GM21786 (cell line): ENCODE measurements at regions not wholly inside any gene's neighbourhood (a gene's known extent, or its start where the extent isn't known, plus 50 kb on each side); places are given as distances from the start of the nearest gene placed in this dataset.
"Not testable (repeated sequence)": the region's sequence is repeated elsewhere in the genome, so short reads cannot be mapped to it uniquely, and the experiment has no call there.

Source experiments
- ATAC-seq: cut with Tn5 transposase; IDR thresholded peaks from one replicate; pipeline ENCODE4 v1.9.1; 2021; ENCODE audit not compliant: unreplicated experiment

DNA sequence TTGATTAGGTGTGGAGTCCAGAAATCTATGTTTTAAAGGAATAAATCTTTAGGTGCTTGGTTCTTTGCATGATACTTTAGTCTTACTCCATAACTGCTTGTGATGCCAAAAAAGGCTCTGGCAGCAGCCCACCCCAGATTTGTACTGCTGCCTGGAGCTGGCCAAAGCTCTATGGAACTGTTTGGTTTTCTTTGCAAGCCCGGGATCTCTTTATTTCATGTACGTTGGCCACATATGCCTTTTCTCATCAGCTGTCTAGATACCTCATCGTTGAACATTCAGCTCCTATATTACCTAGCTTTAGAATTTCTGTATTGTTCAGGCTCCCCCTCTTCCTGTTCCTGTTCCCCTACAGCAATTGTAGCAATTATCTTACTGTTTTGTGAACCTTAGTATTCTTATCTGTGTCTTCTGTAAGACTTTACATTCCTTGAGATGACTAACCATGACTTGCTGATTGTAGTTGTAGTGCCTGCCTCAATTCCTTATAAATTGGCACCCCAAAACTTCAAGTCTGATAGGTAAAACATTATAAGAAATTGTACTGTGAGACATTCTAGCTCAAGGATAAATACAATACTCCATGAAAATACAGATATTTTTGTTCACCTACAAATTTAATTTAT is 199.4 kb upstream of the GPRIN3 start:
- ATAC-seq = no peak

DNA sequence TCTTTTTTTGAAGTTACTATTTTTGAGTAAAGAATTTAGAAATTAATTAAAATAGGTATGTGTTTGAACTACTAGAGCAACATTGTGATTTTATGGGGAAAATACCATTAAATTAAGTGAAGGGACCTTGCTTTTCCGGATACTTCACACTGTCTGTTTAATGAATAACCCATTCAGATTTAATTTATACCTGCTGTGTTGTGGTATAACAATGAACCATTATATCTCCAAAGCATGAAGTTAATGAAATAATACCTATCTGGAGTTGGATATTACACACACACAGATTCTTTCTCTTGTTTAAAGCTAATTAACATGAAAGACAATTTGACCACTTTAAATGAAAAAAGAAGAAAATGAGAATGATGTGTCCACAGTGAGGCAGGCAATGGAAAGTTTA is 195.0 kb upstream of the GPRIN3 start:
- no peak for ATAC-seq

DNA sequence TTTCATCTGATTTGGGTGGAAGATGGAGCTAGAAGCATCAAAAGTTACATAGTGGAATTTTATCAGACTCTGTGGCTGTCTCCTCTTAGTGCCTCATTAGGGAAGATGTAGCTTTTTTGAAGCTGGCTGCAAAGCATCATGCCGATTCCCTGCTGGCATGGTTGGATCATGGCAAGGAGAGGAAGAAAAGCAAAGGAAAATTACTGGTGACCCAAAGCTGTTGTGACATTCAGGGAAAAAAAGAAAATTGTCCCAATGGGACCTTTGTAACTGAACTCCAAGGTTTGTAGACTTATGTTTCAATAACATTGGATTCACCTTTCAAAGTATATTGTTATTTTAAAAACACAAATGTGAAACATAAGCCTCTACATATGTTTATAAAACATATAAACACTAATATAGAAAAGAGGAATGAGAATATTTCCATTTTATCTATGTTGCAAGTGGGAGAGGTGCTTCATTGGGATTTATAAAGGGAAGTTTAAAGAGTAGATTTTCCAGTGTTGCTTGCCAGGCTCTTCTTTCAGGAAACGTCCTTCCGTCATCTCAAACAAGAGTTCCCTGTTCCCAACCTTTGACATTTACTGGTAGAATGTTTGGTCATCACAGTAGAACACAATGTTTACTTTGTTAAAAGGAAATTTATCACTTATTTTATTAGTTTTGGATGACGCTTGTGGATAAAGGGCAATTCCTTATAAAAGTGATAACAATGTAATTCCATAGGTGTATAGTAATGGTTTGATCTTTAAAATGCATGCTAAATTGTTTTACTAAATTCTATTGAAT is 190.1 kb upstream of the GPRIN3 start:
- ATAC-seq = no peak

DNA sequence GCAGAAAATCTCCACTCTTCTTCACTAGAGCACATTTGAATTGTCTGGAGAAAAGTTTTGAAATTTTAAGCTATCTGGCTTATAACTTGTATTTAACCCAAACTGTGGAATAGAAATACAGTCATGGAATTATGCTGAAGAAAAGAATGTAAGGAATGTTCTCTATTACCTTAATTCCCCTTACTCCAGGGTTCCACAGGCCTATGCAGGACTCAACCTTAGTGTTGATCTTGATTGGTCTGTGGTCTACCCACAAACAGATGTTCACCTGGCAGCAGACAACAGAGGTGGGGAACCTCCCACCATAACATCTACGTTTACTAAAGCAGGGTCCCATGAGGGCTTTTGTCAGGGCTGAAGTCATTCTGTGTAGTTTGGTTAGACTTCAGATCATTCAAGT is 189.3 kb upstream of the GPRIN3 start:
- no peak for ATAC-seq

DNA sequence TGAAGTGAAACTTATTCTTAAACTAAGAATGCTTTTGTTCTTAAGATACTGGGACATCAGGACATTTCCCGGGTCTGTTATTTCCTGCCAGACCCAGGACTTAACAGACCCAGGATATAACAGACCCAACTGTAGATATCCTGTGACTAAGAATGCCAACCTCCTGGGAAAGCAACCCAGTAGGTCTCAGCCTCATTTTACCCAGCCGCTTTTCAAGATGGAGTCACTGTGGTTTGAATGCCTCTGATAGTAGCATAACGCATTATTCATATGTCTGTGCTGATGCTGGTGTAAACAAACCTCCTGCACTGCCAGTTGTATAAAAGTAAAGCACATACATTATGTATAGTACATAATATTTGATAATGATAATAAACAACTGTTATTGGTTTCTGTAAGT is 185.8 kb upstream of the GPRIN3 start:
- ATAC-seq = no peak

DNA sequence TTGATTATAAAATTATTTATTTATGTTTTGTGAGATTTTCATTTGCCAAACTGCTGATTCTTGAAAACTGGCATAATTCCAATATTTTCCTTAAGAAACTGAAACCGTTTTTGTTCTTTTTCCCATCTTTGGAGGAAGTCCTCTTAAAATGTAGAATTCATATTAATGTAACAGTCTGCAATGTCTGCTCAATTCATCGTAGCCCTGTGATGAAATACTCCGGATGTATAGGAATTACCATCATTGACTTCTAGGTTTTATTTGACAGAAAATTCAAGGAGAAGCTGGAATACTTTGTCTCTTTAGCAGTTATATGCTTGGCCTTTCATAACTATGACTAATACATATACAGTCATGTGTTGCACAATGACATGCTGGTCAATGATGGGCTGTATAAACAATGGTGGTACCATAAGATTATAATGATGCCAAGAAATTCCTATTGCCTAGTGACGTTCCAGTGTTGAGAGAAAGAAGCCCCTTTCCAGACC is 185.0 kb upstream of the GPRIN3 start:
- ATAC-seq = no peak

DNA sequence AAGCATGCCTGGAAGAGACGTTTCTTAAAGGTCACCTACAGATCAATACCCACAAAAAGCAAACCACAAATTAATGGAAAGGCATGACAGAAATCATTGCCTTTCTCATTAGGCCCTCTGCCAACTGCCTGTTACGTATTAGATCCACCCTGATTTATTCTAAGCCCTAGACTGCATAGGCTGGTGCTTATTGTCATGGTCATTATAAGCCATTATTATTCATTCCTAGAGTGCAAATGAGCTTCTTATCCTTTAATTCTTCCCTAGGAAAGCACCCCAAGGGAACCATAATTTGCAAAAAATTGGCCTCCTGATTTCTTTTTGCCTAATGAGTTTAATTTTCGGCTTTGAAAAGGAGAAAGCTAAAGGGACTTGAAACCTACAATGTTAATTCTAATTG is 184.2 kb upstream of the GPRIN3 start:
- no peak for ATAC-seq

DNA sequence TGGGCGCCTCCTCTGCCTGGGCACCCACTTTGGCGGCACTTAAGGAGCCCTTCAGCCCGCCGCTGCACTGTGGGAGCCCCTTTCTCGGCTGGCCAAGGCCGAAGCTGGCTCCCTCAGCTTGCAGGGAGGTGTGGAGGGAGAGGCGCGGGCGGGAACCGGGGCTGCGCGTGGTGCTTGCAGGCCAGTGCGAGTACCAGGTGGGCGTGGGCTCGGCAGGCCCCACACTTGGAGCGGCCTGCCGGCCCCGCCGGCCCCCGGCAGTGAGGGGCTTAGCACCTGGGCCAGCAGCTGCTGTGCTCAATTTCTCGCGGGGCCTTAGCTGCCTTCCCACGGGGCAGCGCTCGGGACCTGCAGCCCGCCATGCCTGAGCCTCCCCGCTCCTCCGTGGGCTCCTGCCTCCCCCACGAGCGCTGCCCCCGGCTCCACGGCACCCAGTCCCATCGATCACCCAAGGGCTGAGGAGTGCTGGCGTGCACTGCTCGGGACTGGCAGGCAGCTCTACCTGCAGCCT is 182.4 kb upstream of the GPRIN3 start:
- ATAC-seq = not testable (repeated sequence)

DNA sequence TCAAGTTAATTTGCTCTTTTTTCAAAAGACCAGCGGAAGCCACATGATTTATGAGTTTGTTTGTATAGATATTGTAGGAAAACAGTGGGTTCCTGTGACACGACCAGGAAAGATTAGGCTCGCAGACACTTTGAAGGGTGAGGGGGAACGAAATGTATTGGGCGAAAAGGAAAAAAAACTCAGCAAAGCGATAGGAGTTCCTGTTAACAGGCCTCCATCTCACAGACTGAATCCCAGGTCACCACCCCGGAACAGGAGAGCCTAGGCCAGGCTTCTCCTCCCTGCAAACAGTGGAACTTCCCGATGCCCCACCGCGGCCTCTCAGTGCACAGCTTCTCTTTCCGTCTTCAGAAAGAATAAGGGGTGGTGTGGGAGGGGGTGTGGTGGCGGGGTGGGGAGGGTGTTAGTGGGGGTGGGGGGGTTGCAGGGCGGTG is 181.8 kb upstream of the GPRIN3 start:
- ATAC-seq = no peak

DNA sequence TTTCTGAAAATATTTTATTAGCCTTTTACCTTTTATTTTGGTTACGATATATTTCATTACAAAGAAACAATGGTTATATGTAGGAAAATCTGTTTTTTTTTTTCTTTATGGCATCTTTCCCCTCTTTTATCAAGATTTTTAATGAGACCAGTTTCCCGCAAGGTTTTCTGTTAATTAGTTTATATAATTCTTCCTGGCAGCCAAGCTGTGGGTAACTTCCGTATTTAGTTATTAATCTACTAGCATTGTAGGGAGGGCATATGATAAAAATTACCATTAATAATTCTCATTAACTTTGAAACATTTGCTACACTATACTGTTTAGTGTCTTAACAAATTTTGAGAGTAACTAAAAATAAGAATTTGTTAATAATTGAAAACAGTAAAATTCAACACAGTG is 181.1 kb upstream of the GPRIN3 start:
- ATAC-seq = no peak

DNA sequence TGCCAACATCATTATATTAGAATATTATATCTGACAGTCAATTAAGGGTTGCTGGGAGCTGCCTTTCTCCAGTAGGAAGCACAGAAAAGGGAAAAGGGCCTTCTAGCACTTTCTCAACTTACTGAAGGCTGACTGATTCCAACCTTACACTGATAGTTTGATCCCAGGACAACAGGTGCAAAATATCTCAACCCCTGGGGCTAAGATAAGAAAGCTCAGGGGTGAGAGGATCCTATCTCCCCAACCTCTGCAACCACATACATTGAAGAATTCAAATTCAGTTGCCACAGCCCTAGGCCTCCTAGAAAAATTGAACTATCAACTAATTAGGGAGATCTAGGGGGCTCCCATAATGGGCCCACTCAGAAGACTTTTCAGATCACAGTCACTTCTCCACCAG is 179.1 kb upstream of the GPRIN3 start:
- no peak for ATAC-seq

DNA sequence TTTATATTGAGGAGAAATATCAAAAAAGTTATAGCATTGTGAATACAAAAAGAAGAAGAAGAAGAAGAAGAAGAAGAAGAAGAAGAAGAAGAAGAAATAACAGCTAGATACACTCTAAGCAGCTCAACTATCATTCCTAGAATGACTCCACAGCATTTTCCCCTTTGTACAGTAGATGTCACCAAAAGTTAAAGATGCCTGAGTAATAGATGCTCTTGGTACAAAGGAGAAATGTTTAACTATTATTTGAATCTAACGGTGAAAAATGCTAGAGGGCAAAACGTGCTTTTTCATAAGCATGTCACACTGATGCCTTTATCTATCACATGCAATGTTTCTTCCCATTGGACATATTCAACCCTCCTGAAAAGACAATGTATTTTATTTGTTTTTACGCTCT is 178.4 kb upstream of the GPRIN3 start:
- no peak for ATAC-seq

DNA sequence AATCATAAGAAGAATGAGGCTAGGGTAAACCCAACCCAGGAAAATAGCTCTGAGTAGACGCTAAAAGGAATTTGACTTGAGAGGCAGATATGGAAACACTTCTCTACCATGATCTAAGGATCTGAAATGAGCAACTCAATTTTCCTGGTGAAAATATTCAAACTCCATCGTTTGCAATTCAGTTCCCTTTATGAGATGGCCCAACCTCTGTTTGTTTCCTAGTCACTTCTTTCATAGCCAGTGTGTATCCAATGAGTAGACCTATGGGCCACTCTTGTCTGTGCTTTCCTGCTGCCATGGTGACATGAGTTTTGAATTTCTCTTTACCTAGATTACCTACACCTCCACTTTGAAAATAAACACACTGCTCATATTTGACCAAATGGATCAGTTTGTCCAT is 176.2 kb upstream of the GPRIN3 start:
- no peak for ATAC-seq

DNA sequence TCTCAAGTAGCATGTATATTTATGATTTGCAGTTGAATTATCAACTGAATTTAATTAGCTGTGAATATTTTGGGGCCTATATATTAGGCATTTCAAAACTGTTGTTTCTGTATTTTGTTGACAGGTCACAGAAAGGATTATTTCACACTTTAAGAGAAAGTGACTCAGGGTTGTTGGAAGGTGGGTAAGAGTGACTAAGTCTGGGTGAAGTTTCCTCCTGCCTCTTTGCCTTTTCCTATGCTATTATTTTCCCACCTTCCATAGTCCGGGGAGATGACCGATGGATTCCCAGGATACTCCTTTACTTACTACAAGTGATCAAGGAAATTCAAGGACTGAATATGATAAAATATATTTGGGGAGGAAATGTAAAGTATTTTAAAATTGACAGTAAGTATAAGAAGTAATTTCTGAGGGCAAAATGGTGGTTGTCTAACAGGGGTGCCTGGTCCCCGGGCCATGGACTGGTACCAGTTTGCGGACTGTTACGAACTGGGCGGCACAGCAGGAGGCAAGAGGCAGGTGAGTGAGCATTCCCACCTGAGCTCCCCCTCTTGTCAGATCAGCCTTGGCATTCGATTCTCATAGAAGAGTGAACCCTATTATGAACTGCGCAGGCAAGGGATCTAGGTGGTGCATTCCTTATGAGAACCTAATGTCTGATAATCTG is 175.5 kb upstream of the GPRIN3 start:
- ATAC-seq = no peak

DNA sequence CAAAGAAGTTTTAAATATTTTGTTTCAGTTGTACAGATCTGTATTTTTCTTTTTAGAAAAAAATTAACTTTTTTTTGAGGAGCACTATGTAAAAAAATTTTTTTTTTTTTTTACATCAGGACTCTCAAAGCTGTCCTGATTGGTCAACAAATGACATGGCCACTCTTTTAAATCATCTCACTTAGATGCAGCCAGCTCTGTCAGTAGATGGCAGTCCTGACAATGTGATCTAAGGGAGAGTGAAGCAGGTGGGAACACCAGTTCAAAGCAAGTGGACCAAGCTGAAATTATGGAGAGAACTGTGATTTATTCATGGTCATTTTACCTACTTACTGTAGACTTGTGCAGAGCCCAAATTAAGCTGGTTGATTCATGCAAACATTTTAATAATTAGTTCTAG is 174.7 kb upstream of the GPRIN3 start:
- ATAC-seq = peak; percentile 82

DNA sequence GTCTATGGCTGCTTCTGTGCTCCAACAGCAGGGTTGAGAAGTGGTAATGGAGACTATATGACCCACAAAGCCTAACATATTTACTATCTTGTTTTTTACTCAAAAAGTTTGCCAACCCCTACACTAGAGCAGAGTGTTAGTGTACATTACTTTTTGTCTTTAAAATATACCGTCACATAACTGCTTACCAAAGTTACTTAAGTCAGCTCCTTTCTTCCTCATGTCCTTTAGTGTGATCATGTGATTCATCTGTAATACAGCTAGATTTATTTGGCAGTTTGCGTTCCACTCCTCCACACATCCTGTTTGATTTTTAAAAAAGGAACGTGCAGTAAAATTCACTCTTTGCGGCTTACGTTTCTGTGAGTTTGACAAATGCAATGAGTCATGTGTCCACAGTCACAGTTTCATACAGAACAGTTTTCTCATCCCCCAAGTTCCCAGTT is 162.4 kb upstream of the GPRIN3 start:
- peak; percentile 84 for ATAC-seq

DNA sequence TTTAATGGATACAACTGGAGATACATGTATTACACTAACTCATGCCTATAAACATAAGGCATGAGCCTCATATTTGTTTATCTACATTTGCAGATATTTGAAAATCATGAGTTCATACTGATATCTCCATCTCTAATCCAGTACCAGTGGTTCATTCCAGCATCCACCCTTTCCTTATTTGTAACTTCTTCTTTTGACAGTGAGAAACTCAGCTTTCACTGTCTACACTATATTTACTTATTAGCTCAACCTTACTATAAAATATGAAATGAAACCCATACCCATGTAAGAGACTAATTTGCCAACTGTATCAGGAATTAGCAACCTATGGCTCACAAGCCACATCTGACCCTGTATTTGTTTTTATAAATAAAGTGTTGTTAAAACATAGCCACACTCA is 161.9 kb upstream of the GPRIN3 start:
- ATAC-seq = no peak

DNA sequence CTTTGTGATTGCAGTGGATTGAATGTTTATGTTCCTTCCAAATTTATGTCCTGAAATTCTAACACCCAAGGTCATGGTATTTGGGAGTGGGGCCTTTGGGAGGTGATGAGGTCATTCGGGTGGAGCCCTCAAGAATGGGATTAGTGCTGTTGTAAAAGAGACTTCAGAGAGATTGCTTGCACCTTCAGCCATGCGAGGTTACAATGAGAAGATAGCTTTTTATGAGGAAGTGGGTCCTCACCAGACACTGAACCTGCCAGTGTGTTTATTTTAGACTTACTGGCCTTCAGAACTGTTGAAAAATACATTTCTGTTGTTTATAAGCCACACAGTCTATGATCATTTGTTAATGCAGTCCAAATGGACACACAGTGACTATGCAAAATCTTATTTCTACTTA is 161.0 kb upstream of the GPRIN3 start:
- peak; percentile 35 for ATAC-seq

DNA sequence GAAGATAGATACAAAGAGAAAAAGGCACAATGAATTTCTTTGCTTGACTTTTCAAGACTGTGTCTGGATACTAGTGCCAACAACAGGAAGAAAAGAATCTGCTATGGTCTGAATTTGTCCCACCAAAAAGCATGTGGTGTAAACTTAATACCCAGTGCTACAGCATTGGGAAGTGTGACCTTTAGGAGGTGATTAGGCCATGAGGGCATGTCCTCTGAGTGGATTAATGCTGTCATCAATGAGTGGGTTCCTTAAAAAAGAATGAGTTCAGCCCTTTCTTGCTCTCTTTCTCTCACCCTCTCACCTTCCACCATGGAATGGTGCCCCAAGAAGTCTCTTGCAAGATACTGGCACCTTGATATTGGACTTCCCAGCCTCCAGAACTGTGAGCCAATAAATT is 155.7 kb upstream of the GPRIN3 start:
- no peak for ATAC-seq

DNA sequence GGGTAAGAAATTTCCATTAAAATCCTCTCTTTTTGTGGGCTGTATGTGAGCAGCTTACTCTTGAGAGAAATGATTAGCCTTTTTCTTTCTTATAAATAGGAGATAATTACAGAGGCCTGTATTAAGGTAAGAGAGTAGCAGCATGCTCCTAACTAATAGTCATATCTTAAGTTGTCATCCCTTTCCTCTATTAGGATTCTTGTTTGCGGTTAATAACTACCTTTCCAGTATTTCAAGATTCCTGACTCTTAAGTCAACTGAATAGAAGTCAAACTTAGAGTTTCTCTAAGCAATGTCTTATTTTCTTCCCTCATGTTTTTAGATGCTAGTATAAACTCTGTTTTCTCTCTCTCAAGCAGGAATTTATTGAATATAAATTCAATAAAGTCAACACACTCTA is 139.9 kb upstream of the GPRIN3 start:
- no peak for ATAC-seq

DNA sequence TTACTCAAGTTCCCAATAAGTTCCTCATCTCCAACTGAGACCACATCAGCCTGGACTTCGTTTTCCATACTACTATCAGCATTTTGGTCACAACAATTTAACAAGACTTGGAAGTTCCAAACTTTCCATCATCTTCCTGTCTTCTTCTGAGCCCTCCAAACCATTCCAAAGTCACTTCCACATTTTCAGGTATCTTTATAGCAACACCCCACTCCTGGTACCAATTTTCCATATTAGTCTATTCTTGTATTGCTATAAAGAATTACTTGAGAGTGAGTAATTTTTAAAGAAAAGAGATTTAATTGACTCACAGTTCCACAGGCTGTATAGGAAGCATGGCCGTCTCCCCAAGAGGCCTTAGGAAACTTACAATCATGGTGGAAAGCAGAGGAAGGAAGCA is 138.6 kb upstream of the GPRIN3 start:
- no peak for ATAC-seq

DNA sequence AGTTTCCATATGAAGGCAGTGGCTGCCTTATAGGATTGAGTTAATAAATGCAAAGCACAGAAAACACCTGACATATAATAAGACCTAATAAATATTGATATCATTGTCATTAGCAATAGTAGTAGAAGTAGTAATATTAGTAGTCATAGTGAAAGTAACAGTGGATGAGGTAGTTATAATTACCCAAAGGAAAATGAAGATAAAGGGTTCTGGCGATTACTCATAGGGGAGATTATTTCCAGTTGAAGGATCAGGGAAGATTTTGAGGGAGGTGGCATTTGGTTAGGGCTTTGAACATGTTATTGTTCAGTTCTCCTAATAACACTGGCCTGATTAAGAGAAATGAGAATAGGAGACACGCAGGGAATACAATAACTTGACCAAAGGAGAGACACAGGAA is 131.9 kb upstream of the GPRIN3 start:
- ATAC-seq = no peak
